CD4-positive, alpha-beta T cell treated with Interferon alpha-2 for 1 hour (primary cell): ENCODE measurements at regions not wholly inside any gene's neighbourhood (a gene's known extent, or its start where the extent isn't known, plus 50 kb on each side); places are given as distances from the start of the nearest gene placed in this dataset.

Experiments
- DNase-seq, 2 donors: peaks; one replicate each; pipeline ENCODE4 v3.0.0-alpha.2; 2020 to 2022

DNA sequence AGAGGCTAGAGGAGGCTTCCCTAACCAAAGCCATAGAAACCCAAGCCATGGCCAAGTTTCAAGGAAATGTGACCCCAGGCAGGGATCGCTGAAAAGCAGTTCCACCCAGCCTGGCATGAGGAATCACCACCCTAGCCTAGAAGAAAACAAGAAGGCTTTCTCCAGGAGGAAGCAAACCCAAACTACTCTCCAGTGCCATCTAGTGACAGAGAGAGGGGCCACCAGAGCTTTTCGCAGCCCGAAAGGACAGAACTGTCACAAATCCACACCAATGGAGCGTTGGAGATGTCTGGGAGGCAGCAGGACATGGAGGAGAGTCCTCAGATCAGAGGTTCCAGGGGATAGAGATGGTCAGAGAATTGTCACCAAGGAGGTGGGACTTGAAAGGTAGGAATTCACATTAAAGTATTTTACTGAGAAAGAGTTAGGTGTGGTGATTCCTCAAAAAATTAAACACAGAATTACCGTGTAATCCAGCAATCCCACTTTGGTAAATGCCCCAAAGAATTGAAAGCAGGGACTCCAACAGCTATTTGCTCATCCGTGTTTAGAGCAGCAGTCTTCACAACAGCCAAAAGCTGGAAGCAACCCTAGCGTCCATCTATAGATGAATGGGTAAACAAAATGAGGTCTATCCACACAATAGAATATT lies 67.3 kb upstream of the NUP50 start:
- peak; percentile 29 to 50 for DNase-seq

DNA sequence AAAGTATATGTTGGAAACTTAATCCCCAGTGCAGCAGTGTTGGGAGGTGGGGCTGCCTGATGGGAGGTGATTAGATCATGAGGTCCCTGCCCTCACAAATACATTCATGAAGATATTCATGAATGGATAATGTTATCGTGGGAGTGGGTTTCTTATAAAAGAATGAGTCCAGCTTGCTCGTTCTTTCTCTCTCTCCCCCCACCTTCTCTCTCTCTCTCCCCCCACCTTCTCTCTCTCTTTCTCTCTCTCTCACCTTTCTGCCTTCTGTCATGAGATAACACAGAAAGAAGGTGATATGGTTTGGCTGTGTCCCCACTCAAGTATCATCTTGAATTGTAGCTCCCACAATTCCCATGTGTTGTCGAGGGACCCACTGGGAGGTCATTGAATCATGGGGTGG lies 66.7 kb upstream of the NUP50 start:
- DNase-seq = no peak

DNA sequence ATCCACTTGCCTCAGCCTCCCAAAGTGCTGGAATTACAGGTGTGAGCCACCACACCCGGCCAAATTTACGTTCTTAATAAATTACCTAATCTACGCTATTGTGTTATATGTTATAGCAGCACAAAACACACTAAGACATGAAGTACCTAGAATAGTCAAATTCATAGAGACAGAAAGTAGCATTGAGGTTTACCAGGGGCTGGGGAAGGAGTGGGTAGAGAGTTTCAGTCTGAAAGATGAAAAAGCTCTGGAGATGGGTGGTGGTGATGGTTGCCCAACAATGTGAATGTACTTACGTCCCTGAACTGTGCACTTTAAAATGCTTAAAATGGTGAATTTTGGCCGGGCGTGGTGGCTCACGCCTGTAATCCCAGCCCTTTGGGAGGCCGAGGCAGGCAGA lies 65.7 kb upstream of the NUP50 start:
- DNase-seq = no peak

DNA sequence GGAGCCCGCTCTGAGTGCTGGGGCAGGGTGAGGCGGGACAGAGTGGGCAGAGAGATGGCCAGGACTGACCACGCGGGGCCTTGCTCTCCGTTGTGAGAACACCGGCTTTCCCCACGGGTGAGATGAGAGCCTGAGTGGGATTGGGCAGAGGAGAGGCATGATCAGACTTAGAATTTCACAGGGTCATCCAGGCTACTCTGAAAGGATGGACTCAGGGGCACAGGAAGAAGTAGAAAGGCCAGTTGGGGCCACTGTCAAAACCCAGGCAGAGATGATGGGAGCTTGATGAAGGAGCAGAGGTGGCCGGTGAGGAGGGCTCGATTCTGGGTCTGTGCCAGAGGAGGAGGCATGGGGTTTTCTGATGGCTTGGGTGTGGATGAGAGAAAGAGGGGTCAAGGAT lies 63.8 kb upstream of the NUP50 start:
- DNase-seq = no peak

DNA sequence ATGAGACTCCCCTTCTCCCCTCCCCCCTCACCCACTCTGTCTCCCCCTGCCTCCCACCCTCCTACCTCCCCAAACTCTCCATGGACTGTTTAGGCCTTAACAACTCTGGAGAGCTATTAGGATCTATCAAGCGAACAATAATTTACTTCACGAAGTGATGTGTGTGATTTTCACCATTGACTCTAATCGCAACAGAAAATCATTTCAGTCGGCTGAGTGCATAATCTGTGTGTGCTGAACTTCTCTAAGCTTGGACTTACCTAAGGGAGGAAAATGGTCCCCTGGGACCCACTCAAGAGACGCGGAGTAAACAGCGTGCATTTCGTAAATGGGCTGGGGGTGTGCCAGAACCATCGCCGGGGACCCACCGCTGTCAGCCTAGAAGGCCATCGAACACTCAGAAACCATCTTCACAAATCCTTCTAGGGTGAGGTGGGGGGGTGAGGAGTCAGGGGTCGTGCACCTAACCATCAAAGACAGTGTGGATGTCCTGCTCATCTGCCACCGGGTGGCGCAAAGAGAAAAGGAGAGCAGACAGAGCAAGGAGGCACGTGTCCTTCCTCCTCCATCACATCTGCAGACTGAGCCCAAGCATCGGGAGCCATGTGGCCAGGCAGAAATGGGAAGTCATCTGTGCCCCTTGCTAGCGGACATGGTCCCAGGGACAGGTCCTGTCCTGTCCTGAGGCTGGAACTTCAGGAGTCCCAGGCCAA lies 62.1 kb upstream of the NUP50 start:
- DNase-seq = peak; percentile 53 to 58

DNA sequence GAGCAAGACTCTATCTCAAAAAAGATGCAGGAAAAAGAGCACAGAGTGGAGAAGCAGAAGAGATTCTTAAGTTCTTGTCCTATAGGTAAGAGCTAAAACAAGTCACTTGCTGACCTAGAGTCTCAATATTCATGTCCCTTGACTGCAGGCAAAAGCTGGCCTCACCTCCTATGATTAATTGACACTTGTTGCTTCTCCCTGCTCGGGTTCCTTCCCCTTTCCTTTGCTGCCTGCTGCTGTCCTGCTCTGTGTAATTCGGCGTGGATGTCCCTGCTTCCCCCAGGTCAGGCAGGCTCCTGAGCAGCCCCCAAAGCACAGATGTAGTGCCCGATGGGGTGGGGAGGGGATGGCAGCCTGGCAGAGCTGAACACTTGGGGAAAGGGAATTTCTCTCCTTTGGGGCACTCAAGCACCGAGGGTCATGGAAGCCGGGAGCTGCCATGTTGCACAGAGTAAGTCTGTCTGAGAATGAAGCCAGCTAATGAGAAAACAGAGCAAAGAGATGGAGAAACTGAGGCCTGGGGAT lies 60.8 kb upstream of the NUP50 start:
- no peak for DNase-seq

DNA sequence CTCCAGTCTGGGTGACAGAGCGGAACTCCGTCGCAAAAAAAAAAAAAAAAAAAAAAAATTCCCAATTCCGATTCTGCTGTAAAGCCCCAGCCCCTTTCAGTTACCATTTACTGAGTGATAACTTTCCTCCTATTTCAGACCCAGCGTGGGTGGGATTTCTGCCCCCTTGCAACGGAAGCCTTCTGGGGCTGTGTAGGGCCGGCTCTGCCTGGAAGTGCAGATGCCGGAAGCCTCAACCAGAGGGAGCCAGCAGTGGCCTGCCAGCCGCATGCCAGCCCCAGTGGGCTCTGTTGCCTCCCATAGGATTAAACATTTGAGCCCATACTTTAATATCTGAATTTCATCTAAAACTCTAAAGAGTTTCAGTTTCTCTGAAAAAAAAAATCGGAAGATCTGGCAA lies 60.0 kb upstream of the NUP50 start:
- DNase-seq = no peak

DNA sequence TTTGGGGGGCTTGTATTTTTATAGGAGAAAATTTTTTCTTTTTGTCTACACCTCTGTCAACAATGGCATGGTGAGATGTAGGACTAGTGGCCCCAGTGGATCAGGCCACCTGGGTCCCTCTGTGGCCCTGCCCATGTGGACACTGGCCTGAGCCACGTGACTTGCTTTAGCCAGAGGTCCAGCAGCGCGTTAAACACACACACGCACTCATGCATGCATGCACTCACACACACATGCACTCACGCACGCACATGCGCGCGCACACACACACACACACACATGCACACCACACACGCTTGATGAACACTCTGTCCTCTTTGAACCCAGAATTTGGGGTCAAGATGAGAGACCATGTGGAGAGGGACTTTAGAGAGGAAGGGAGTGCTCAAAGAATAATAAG lies 59.4 kb upstream of the NUP50 start:
- no peak for DNase-seq

DNA sequence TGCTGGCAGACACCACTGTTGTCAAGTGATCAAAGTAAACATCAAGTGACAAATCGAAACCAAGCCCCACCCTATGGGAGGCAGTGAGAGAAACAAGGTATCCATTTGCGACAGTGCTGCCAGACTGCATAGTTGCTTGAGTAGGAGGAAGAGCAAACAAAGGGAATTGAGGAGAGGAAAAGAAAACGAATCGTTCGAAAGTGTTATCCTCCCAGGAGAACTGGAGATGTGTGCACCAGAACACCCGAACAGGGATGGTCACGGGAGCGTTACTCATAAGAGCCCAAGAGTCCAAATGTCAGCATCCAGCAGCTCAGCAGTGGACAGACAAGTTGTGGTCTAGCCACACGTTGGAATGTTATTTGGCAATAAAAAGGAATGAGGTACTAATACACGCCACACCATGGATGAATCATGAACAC lies 58.4 kb upstream of the NUP50 start:
- DNase-seq = no peak

DNA sequence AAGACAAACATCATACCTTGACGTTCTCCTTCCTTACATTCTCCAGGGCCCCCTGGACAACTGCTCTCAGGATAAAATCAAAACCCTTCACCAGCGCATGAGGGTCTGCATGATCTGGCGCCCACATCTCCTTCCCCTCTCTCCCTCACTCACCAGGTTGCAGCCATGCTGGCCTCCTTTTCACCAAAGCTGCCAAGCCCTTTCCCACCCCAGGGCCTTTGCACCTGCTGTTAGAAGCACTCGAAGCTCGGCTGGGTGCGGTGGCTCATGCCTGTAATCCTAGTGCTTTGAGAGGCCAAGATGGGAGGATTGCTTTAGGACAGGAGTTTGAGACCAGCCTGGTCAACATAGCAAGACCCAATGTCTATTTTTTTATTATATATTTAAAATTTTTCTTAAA lies 56.1 kb upstream of the NUP50 start:
- no peak for DNase-seq

DNA sequence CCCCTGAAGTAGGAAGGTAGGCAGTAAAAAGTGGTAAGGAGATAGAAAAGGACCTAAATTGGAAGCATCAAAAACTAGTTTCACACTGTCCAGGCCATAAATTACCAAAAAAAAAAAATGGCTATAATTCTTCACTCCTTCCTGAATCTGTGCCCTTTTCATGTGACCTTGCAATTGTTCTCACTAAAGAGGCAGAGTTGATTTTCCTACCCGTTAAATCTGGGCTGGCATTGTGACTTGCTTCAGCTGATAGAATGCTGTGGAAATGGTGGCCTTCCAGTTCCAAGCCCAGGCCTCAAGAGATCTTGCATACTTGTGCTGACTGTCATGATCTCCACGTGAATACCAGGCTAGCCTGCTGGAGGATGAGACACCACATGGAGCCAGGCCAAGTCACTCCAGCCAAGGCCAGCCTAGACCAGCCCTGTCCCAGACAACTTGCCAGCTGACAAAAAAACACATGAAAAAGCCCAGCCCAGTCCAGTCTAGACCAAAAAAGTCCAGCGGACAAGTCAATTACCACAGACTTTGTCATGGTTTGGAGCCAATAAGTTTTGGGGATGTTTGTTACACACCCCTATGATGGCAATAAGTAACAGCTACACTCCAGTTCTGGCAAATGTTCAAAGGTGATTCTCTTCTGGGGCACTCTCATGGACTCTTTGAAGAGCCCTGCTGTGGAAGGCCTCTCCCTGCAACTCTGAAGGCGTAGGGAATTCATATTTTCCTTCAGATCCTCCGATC lies 51.4 kb upstream of the NUP50 start:
- DNase-seq = no peak
